B cell (primary cell): ENCODE measurements at regions not wholly inside any gene's neighbourhood (a gene's known extent, or its start where the extent isn't known, plus 50 kb on each side); places are given as distances from the start of the nearest gene placed in this dataset.

Experiments
- EZH2 ChIP-seq: IDR thresholded peaks from 2 replicates; pipeline ENCODE4 v1.6.1; 2012; ENCODE audit warnings: borderline replicate concordance, low read depth, mild to moderate bottlenecking, moderate library complexity, low read length; ENCODE audit not compliant: insufficient read depth, poor library complexity, severe bottlenecking
- TF ChIP-seq, protein P1 (sequence below): fragments of 200-600 bp; IDR thresholded peaks from one replicate; pipeline ENCODE4 v1.8.0; 2022; ENCODE audit warnings: antibody characterized with exemption, mild to moderate bottlenecking

DNA sequence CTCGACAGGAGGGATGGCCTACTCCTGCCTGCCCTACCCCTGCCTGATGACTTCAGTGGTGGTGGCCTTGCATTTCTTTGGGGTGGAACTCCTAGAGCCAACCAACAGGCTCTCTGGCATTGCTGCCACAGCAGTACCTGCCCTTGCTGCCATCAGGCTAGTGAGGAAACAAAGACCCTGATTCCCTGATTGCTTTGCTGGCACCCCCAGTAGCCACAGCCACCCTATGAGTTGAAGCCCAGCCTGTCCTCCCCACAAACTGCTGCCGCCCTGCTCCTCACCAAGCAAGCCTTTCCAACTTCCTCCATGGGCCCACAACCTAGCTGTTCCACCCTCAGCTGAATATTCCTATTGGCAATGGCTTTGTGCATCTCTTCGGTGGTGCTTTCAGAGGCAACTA, 52.5 kb upstream of the KHDRBS2 start:
- TF ChIP-seq, protein P1, sequence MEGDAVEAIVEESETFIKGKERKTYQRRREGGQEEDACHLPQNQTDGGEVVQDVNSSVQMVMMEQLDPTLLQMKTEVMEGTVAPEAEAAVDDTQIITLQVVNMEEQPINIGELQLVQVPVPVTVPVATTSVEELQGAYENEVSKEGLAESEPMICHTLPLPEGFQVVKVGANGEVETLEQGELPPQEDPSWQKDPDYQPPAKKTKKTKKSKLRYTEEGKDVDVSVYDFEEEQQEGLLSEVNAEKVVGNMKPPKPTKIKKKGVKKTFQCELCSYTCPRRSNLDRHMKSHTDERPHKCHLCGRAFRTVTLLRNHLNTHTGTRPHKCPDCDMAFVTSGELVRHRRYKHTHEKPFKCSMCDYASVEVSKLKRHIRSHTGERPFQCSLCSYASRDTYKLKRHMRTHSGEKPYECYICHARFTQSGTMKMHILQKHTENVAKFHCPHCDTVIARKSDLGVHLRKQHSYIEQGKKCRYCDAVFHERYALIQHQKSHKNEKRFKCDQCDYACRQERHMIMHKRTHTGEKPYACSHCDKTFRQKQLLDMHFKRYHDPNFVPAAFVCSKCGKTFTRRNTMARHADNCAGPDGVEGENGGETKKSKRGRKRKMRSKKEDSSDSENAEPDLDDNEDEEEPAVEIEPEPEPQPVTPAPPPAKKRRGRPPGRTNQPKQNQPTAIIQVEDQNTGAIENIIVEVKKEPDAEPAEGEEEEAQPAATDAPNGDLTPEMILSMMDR: no peak
- TF ChIP-seq EZH2: no peak
